Stimulated activated CD8-positive, alpha-beta memory T cell treated with anti-CD3 and anti-CD28 coated beads, Interleukin-7, amount 100 ng/mL, for 24 hours (primary cell): ENCODE measurements at regions not wholly inside any gene's neighbourhood (a gene's known extent, or its start where the extent isn't known, plus 50 kb on each side); places are given as distances from the start of the nearest gene placed in this dataset.
A peak's percentile ranks its signal among the peaks of the same experiment; 100 is the strongest.

Experiments used
- DNase-seq: peaks from one replicate; pipeline ENCODE4 v3.0.0-alpha.2; 2020; ENCODE audit warnings: low read depth

DNA sequence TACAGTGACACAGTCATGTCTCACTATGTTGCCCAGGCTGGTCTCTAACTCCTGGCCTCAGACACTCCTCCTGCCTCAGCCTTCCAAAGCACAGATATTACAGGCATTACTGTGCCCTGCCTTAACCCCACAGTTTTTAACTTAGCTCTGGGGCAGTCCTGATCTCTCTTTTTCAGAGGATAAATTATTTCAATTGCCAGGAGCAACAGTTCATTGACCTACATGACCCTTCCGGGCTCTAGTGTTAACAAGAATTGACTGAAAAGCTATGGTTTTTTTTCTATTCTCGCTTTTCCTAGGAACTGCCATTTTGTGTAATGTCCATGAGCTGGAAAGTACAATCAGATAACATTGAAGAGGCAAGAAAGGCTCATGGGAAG lies 92.8 kb downstream of the HNRNPLL start:
- DNase-seq: no peak

DNA sequence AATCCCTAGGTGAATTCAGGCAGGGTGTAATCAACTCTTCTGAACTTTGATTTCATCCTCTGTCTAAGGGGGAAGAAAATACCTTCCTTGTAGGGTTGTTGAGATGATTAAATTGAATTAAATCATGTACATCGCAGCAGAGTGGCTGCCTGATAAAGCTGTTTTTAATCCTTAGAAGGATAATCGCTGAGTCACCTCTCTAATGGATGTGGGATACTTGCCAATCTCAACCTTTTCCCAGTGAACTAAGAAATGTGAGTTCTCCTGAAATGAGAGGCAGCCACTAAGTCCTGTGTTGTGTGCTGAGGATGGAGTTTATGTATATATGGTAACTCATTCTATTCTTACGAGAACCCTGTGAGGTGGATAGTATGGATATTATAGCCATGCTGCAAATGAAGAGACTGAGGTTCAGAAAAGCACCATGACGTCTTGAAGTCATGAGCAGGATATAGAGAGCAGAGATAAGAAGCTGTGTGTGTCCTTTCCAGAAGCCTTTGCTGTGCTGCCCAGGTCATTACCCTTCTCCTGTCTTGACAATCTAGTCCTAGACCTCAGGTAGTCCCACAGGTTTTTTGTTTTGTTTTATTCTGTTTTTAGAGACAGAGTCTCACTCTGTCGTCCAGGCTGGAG lies 93.3 kb downstream of the HNRNPLL start:
- no peak for DNase-seq

DNA sequence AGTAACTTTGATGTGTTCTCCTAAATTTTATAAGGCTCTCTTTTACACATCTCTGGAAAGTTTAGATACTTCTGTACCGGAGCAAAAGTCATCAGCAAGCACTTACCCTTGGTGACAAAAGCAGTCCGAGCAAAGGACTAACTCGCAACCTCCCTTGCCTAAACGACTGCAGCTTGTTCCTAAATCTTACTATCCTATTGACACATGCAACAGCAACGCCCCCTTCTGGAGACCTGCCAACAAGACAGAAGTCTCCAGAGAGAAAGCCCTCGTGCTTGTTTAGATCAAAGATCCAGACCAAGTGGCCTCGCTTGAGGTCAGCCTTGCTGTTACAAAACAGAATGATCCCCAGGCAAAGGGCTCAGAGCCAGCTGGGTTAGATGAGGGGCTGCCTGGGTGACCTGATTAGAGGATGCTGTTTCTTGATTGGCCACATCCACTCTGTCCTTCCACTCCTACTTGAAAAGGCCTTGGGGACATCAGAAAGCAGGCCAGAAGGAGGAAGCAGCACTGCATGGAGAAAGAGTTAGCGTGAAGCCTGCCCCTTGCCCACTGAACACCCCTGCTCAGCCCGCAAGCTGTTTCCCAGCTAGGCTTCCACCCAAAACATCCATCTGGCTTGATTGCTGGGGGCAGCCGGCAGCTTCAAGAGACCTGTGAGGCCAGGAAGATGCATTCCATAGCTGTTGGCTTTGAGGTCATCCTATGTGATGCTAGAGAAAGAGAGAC lies 94.3 kb downstream of the HNRNPLL start:
- DNase-seq: peak; percentile 62

DNA sequence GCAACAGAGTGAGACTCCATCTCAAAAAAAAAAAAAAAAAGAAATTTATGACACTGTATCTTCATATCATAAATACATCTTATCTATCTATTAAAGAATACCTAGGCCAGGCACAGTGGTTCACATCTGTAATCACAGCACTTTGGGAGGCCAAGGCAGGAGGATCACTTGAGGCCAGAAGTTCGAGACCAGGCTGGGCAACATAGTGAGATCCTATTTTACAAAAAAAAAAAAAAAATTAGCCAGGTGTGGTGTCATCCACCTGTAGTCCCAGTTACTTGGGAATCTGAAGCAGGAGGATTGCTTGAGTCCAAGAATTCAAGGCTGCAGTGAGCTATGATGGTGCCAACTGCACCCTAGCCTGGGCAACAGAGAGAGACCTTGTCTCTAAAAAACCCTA lies 95.0 kb downstream of the HNRNPLL start:
- no peak for DNase-seq

DNA sequence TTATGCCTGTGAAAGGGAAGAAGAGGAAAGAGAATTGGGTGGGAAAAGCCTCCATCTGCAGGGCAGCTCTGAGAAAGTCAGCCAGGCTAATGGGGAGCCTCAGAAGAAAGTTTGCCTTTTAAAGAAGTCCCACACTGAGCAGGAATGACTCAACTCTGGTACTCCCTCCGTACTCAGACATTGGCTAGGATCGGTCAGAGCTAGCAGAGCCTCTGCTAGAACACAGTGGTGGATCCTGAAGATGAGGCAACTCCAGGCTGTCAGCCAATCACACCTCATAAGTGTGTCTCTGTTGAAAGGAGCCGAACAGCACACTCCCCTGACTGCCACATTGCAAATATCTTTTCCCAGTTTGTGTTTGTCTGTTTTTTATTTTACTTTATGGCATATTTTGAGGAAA lies 96.9 kb downstream of the HNRNPLL start:
- DNase-seq: no peak

DNA sequence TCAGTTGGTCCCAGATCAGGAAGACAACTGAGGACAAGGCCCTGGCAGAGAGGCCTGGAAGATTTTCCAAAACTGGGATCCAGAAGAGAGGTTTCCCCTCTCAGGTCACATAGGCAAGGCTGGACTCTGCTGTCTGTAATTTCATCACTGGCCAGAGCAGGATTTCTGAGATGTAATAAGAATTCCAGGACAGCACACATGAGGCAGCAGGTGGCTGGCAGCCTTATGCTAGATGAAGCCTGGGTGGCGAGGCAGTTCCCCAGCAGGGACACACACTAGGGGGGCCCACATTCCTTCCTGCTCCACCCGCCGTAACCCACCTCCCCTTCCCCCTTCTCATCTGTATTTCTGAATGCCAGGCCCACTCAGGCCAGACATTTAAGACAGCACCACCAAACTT lies 98.6 kb downstream of the HNRNPLL start:
- DNase-seq: no peak

DNA sequence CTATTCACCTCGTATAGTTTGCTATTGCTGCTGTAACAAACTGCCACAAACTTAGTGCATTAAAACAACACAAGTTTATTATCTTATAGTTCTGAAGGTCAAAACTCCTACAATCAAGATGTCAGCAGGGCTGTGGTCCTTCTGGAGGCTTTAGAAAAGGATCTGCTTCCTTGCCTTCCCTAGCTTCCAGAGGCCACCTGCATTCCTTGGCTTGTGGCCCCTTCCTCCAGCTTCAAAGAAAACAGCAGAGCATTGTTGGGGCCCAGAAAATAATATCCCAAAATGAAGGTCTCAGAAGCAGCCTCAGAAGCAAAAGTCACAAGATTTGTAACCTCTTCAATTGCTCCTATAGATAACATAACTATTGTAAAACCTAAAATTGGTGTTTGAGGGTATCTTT lies 100.6 kb downstream of the HNRNPLL start:
- no peak for DNase-seq

DNA sequence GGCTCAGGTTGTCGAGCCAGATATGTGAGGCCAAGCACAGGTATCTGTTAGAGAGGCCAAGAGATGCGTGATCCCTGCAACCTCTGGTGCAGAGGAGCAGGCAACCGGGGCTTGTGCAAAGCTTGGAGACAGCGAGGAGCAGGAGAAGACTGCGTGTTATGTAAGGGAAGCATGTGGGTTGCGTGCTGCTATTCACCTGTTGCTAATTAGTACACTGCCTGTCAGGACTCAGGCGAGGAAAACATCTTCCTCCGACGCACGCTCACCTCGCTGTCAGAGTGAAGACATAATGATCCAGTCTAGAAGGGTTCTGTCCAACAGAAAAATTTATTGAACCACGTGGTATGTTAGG lies 102.5 kb downstream of the HNRNPLL start:
- no peak for DNase-seq

DNA sequence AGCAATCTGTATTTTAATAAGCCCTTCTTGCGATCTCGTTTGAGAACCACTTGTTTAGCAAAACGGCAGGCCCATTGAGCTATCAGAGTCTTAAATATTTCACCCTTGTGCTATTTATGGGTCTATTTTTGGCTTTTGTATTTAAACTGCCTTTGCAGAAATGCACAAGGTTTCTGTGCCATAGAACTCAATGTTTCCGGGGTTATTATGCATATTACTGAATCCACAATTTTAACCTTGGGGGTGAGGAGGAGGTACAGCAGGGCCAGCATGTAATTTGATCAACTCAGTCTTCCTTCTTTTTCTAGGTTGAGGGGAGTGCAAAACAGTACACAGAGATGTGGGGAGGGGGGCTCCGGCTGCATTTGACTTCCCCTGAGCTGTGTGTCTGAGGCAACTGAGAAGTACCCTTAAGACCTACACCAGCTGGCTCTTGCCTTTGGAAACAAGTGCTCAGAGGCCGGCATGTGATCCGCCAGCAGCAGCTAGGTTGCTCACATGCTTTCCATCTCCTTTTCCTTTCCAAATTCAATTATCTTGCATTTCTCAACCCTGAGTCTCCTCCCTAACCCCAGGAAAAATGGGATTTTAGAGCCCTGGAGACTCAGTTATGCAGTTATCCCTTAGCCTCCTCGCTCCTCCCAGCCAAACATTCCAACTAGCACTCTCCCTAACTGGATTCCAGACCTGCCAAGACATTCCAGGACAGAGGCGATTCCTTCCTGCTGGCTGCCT lies 103.0 kb downstream of the HNRNPLL start:
- no peak for DNase-seq

DNA sequence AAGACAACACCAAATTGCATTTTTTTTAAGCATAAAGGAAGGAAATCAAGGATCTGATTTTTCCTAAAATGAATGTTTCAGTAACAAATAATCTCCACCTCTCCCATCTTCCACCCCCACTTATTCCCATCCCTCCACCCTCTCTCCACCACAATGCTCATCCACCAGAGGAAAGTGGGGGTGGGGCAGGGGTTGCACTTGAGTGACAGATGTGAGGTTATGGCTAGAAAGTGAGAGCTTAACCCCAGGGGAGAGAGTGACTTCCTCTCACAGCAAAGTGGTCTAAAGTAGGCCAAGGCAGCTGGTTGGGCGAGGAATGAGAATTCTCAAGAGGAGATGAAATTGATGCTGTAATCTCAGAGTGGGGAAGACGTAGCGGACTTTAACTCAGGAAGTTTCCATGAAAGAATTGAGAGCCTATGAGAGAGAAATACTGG lies 104.7 kb downstream of the HNRNPLL start:
- no peak for DNase-seq

DNA sequence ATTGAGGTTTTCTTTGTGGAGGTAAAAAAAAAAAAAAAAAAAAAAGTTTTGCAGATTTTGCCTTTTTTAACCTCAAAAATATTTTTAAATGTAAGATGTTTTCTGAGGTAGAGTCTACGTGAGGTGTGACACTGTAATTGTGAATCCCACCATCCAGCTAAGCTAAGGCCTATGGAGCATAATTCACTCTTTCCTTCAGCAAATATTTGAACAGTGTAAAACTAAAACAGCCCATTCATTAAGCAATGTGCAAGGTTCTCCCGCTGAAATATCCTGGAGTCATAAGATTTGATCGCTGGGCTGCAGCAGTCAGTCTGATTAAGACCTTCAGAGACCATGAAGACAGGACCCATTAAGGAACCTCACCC lies 105.1 kb downstream of the HNRNPLL start:
- DNase-seq: no peak

DNA sequence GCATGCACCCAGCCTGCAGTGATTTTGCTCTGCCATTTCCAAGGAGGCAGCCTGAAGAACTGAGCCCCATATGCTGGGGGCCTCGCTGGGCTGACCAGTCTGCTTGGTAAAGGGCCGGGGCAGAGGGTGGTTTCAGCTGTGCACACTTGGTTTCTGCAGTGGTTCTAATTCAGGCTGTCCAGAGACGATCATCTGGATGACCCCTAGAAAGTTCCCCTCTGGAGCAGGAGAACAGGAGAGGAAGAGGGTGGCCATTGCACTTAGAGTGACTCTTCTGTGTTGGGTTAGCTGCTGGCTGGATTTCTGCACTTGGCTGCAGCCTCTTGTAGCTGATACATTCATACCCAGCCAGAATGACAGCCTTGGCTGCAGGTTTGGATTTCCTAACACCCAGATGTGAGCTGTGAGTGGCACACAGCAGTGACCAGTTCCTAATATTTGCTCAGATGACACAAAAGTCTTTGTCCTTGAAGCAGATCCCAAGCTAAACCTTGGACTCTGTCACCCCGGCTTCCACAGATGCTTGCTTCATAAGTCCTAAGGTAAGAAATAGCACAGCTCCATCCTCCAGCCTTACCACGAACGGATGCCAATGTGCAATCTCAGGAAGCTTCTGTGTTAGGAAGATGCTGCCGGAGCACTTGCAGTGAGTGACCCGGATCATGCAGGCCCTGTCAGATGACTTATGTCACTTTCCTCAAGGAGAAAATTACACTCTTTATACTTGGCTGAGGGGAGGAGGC lies 105.6 kb downstream of the HNRNPLL start:
- DNase-seq: no peak

DNA sequence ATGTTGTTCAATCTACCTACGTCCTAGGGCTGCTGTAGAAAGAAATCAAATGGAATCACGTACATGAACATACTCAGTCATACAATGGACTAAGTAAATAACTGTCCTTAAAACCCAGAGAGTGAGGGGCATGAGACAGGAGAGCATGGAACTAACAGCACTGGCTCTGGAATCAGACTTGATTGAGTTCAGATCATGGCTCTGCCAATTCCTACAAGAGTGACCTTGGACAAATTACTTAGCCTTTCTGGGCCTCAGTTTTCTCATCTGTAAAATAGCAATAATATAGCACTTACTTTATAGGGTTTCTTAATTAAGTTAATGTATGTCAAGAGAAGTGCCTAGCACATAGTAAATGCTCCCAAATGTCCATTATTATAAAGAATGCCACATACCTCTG lies 106.8 kb downstream of the HNRNPLL start:
- DNase-seq: no peak

DNA sequence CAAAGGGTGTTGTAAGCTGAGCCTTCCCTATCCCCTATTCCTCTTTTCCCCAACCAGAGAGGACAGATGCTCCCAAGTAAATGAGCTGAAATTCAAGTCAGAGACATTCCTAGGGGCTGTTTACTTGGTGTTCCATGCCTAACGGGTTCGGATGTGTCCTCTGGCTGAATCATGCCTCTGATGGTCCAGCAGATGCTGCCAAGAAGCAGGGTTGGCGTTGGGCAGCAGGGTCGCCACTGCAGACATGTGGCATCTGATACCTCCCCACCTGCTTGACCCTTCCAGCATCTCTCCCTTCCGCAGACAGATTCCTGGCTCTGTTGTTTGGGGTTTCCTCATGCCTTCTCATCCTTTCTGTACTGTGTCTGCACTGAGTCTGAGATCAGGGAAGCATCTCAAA lies 108.3 kb downstream of the HNRNPLL start:
- DNase-seq: no peak

DNA sequence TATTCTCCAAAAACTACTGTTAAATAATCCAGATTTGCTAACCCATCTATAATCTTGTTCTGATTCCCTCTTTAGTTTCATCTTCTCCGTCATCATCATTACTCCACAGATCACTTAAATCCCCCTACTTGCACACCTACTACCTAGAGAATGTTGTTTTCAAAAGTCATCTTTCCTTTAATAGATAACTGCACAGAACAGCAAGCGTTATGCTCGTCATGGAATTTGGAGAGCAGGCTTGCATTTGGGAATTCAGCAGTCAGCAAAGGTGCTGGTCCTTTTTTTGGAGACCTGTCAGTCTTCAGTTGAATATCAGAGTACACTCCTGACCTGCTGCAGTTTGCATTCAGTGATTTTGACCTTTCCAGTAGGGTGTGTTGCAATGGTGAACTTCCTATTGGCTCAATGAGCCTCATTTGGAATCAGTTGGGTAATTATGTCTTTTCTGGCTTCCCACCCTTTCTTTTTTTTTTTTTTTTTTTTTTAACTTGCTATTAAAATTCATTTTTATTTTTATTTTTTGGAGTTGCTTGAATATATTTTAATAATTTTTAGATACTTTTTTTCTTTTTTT lies 110.6 kb downstream of the HNRNPLL start:
- DNase-seq: no peak

DNA sequence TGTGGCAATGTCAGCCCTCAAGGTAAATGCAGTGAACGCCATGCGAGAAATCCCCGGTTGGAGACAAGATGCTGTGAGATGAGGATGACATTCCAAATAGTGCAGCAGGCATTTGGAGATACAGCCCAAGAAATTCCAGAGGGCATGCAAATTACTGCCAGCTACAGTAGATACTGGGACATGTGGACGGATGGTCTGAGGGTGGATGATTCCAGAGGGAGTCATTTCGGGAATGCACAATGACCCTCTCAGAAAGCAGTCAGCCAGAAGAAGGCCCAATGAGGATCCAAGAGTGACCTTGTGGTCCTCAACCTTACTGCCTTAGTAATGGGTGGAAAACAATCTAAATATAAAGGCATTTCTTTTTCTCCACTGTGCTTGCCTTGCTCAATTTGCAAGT lies 111.3 kb downstream of the HNRNPLL start:
- no peak for DNase-seq

DNA sequence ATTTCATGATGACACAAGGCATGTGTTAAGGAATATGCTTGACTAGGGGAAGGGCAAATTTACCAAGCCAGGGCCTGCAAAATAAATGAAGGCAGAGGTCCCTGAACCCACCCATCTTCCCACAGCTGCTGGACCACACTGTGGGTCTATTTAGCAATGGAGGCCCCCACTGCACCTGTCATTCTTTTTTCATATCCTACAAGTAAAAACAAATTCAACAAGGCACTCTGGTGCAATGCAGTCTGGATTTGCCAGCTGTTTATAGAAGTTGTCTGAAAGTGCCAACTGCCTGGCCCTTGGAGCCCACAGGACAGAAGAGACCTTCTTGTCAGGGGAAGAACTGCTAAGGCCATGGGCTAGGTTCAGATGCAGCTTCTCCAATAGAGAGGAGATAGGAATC lies 112.8 kb upstream of the ATL2 start:
- no peak for DNase-seq

DNA sequence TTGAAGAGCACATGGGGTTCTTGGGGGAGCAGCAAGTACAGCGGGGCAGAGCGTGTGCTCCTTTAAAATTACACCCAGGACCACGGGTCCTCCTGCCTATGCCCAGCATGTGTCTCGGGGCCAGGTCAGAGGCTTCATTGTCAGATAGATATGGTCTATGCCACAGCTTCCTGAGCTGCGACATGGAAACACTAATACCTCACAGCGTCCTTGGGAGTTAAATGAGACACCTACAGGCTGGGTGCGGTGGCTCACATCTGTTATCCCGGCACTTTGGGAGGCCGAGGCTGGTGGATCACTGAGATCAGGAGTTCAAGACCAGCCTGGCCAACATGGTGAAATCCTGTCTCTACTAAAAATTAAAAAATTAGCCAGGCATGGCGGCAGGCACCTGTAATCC lies 110.8 kb upstream of the ATL2 start:
- no peak for DNase-seq

DNA sequence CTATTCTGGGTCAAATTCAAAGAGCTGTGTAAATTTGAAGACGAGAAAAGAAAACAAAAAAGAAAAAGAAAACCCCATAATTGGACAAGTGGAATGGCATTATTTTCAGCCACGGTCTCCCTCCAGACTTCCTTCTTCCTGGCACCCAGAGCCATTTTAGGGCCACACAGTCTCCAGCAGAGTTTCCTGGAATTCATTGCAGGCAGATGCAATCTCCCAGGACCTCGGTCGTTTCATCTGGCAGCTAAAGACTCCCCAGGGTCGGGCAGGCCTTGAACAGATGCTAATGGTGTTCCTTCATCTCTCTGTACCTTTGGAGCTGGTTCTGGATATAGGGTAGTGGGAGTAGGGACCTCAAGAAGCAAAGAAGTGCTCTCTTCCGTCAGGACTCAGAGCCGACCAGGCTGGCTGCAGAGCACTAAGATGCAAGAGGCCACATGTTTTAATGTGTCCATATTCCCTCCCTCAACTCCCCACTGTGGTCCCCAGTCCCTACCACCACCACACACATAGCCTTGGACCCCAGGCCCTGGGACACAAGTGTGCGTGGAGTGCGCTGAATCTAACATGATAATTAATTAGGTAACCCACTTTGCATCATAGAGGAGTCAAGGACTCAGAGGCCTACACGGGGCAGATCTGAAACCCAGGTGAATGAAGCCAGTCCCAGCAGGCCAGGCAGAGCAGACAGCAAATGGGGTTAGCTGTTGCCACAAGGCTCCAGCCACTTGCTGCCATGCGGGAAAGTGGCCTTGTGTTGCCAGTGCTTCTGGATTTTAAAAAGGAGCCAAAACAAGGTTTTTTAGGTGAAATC lies 109.3 kb upstream of the ATL2 start:
- DNase-seq: no peak

DNA sequence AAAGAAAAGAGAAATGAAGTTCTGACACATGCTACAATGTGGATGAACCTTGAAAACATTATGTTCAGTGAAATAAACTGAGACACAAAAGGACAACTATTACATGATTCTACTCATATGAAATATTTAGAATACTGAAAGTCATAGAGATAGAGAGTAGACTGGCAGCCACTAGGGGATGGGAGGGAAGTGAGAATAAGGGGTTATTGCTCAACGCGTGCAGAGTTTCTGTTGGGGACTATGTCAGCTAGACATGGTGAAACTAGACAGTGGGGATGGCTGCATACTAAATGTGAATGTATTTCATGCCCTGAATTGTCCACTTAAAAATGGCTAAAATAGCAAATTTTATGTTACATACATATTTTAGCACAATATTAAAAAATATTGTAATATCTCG lies 108.7 kb upstream of the ATL2 start:
- no peak for DNase-seq

DNA sequence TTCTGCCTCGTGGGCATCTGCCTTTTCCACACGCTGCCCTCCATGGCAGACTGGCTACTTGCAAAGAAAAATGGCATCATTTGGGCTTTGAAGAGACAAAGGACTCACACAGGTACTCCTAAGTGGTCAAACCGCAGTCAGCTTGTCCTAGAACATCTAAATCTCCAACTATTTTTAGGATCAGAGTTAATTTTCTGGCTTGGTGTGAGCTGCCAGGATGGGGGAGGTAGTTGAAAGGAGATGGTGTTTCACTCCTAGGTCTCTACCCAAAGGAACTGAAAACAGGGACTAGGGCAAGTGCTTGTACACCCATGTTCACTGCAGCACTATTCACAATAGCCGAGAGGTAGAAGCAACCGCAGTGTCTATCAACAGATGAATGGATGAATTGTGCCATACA lies 107.9 kb upstream of the ATL2 start:
- no peak for DNase-seq
